ENCODE measurements at regions not wholly inside any gene's neighbourhood (a gene's known extent, or its start where the extent isn't known, plus 50 kb on each side); places are given as distances from the start of the nearest gene placed in this dataset.

- CTCF ChIA-PET, result no interaction called here
Measured at GRCh38 chr10:130425881-130426435, 289.8 kb downstream of the GLRX3 start.

GRCh38 chr10:130427216-130427722 is 291.1 kb downstream of the GLRX3 start:
- DNase-seq (ENCODE audit: low spot score), result no peak
- no TSS peak for BruUV-seq (replicated peaks)
- Histone ChIP-seq H3K4me1 (ENCODE audit: insufficient read depth, low read length, poor library complexity, severe bottlenecking) (no peaks in the 10 kb centered on the region), H3K9me3 (ENCODE audit: low read depth, low read length, poor library complexity, severe bottlenecking) (no peaks in the 10 kb centered on the region), H3K36me3 (ENCODE audit: insufficient read depth, low read length, poor library complexity, severe bottlenecking) (no peaks in the 10 kb centered on the region), H3K27me3 (replicated peaks; ENCODE audit: insufficient read depth, low read depth, low read length, poor library complexity) (no peaks in the 10 kb centered on the region), H3K27ac (ENCODE audit: low read depth, low read length, poor library complexity, severe bottlenecking) (no peak overlapping the region), H3K4me3 (ENCODE audit: low read depth, low read length, poor library complexity, severe bottlenecking) (no peak overlapping the region)
- intact Hi-C loops (cut with micrococcal nuclease; ENCODE audit: unreplicated experiment), result no loop called here
- TF ChIP-seq, protein P1, sequence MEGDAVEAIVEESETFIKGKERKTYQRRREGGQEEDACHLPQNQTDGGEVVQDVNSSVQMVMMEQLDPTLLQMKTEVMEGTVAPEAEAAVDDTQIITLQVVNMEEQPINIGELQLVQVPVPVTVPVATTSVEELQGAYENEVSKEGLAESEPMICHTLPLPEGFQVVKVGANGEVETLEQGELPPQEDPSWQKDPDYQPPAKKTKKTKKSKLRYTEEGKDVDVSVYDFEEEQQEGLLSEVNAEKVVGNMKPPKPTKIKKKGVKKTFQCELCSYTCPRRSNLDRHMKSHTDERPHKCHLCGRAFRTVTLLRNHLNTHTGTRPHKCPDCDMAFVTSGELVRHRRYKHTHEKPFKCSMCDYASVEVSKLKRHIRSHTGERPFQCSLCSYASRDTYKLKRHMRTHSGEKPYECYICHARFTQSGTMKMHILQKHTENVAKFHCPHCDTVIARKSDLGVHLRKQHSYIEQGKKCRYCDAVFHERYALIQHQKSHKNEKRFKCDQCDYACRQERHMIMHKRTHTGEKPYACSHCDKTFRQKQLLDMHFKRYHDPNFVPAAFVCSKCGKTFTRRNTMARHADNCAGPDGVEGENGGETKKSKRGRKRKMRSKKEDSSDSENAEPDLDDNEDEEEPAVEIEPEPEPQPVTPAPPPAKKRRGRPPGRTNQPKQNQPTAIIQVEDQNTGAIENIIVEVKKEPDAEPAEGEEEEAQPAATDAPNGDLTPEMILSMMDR (conservative IDR thresholded peaks at IDR 0.05; ENCODE audit: low read depth, low read length), result no peak
- no peak for TF ChIP-seq EZH2 (IDR thresholded peaks at IDR 0.05; ENCODE audit: borderline replicate concordance, low read depth, low read length, poor library complexity, severe bottlenecking)
- POLR2A ChIA-PET (ENCODE audit: low non-redundant PET), result no interaction called here
- CTCF ChIA-PET, result no interaction called here

More at GRCh38 chr10:130425881-130426435, 289.8 kb downstream of the GLRX3 start:
- H3K27me3 ChIP-seq (replicated peaks; ENCODE audit: insufficient read depth, low read depth, low read length, poor library complexity), result no peaks in the 10 kb centered on the region
- POLR2A ChIA-PET (ENCODE audit: low non-redundant PET), result no interaction called here
- H3K9me3 ChIP-seq (ENCODE audit: low read depth, low read length, poor library complexity, severe bottlenecking), result no peaks in the 10 kb centered on the region
- no peak overlapping the region for H3K27ac ChIP-seq (ENCODE audit: low read depth, low read length, poor library complexity, severe bottlenecking)
- no peak for DNase-seq (ENCODE audit: low spot score)
- no peak overlapping the region for H3K4me3 ChIP-seq (ENCODE audit: low read depth, low read length, poor library complexity, severe bottlenecking)
- TF ChIP-seq EZH2 (IDR thresholded peaks at IDR 0.05; ENCODE audit: borderline replicate concordance, low read depth, low read length, poor library complexity, severe bottlenecking), result no peak
- TF ChIP-seq, protein P1 (conservative IDR thresholded peaks at IDR 0.05; ENCODE audit: low read depth, low read length), result no peak
- no TSS peak for BruUV-seq (replicated peaks)
- no peaks in the 10 kb centered on the region for H3K4me1 ChIP-seq (ENCODE audit: insufficient read depth, low read length, poor library complexity, severe bottlenecking)
- intact Hi-C loops (cut with micrococcal nuclease; ENCODE audit: unreplicated experiment), result no loop called here
- H3K36me3 ChIP-seq (ENCODE audit: insufficient read depth, low read length, poor library complexity, severe bottlenecking), result no peaks in the 10 kb centered on the region

GRCh38 chr10:130428936-130429335 is 292.7 kb downstream of the GLRX3 start:
- no peak for TF ChIP-seq EZH2 (IDR thresholded peaks at IDR 0.05; ENCODE audit: borderline replicate concordance, low read depth, low read length, poor library complexity, severe bottlenecking)
- TF ChIP-seq, protein P1 (conservative IDR thresholded peaks at IDR 0.05; ENCODE audit: low read depth, low read length), result no peak
- Histone ChIP-seq H3K9me3 (ENCODE audit: low read depth, low read length, poor library complexity, severe bottlenecking) (no peaks in the 10 kb centered on the region), H3K27me3 (replicated peaks; ENCODE audit: insufficient read depth, low read depth, low read length, poor library complexity) (no peaks in the 10 kb centered on the region), H3K36me3 (ENCODE audit: insufficient read depth, low read length, poor library complexity, severe bottlenecking) (no peaks in the 10 kb centered on the region), H3K4me1 (ENCODE audit: insufficient read depth, low read length, poor library complexity, severe bottlenecking) (no peaks in the 10 kb centered on the region), H3K27ac (ENCODE audit: low read depth, low read length, poor library complexity, severe bottlenecking) (no peak overlapping the region), H3K4me3 (ENCODE audit: low read depth, low read length, poor library complexity, severe bottlenecking) (no peak overlapping the region)
- POLR2A ChIA-PET (ENCODE audit: low non-redundant PET), result no interaction called here
- DNase-seq (ENCODE audit: low spot score), result no peak
- no TSS peak for BruUV-seq (replicated peaks)
- intact Hi-C loops (cut with micrococcal nuclease; ENCODE audit: unreplicated experiment), result no loop called here
- CTCF ChIA-PET, result no interaction called here

Measured in A673 (cell line).